ENCODE measurements at regions not wholly inside any gene's neighbourhood (a gene's known extent, or its start where the extent isn't known, plus 50 kb on each side); places are given as distances from the start of the nearest gene placed in this dataset.

GRCh38 chr4:116638592-116638991, 446.8 kb downstream of the TRAM1L1 start:
- TF ChIP-seq CTCF (IDR thresholded peaks at IDR 0.05; ENCODE audit: poor library complexity) (no peak), EZH2phosphoT487 (IDR thresholded peaks at IDR 0.05; ENCODE audit: low read depth, severe bottlenecking, unreplicated experiment) (no peak), EZH2 (IDR thresholded peaks at IDR 0.05; ENCODE audit: borderline replicate concordance) (no peak)

Measured in hepatocyte (in vitro differentiated cells).